Head of caudate nucleus (tissue), 42 donors: ENCODE measurements at regions not wholly inside any gene's neighbourhood (a gene's known extent, or its start where the extent isn't known, plus 50 kb on each side); places are given as distances from the start of the nearest gene placed in this dataset.
"Not testable (repeated sequence)": the region's sequence is repeated elsewhere in the genome, so short reads cannot be mapped to it uniquely, and the experiment has no call there.

Source experiments
- DNase-seq, 42 donors: peaks; one replicate each; pipeline versions ENCODE4 v3.0.0 to v3.0.0-alpha.2; 2020 to 2021; ENCODE audit warnings: mixed read lengths in 7 of 42
- intact Hi-C: fragments of 100-400 bp; cut with DNase I; formaldehyde crosslinking; loops from one replicate; pipeline ENCODE4 v1.15.0; 2022

DNA sequence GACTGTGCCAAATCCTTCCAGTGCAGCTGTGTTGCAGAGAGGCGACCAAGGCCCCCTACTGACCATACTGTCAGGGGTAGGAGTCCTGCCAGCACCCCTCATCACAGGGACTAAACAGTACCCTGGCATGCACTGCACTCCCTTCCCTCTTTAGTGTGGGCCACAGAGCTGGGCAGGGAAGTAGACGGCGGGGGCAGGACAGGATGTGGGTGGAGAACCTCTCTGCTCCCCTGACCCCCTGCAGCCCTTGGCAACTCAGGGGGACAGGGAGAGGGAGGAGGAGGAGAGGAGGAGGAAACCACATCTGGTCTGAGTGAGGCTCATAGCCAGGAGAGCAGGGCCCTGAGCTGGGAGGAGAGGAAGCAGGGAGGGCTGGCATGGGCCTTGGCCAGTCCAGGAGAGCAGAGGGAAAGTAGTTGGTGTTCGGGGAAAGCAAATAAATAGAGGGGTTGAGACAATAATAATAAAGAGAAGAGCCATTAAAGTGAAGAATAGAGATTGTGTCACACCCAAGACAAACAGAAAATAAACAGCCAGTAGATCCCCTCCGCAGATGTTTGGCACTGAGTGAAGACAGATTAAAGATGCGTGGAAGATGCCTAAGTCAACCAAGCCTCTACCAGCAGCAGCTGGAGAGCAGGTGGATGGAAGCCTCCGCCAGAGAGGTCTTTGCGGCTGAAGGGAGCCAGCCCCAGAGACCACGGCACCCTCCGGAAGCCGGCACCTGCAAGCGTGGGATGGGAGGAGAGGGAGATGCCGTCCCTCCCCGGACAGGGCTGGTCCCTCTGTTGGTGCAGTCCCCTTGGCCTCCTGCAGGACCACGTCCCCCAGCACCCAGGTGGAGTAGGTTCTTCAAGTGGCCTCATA, 61.5 kb downstream of the RPUSD4 start:
- intact Hi-C loops: no loop called here
- no peak for DNase-seq

GRCh38 chr11:126148317-126148716, 63.1 kb downstream of the RPUSD4 start:
- intact Hi-C loops: no loop called here
- DNase-seq: no peak

- intact Hi-C loops: no loop called here
Observed at GRCh38 chr11:126147208-126148111, 64.0 kb downstream of the RPUSD4 start.

GRCh38 chr11:126146454-126147192, 64.8 kb downstream of the RPUSD4 start:
- DNase-seq: peak in 34 of 42 donors; percentile 7 to 74 (median 36)
- intact Hi-C loops: no loop called here

More at GRCh38 chr11:126147208-126148111, 64.0 kb downstream of the RPUSD4 start:
- DNase-seq: no peak

- no peak for DNase-seq
- intact Hi-C loops: no loop called here
Observed at GRCh38 chr11:126145954-126146353, 65.5 kb downstream of the RPUSD4 start.

DNA sequence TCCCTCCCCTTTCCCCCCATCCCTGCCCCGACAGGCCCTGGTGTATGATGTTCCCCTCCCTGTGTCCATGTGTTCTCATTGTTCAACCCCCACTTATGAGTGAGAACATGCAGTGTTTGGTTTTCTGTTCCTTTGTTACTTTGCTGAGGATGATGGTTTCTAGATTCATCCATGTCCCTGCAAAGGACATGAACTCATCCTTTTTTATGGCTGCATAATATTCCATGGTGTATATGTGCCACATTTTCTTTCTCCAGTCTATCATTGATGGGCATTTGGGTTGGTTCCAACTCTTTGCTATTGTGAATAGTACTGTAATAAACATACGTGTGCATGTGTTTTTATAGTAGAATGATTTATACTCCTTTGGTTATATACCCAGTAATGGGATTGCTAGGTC, 68.0 kb downstream of the RPUSD4 start:
- intact Hi-C loops: not testable (repeated sequence)

DNA sequence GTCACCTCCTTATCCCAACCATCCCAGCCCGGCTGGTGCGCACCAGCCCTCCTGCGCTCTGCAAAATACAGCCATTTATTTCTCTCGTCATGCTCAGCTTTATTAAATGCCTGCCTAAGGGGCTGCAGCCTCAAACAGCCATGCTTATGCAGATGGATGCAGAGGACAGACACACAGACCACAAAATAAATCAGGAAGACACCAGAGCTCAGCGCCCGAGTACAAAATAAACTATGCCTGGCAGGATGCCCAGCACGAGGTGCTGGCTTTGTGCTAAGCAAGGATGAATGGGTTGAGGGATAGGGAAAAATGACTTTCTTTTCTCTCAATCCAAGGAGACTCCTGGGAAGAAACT, 70.5 kb downstream of the RPUSD4 start:
- peak in 21 of 42 donors; percentile 8 to 74 (median 27) for DNase-seq
- intact Hi-C loops: no loop called here

More for the DNA sequence above, 68.0 kb downstream of the RPUSD4 start:
- not testable (repeated sequence) for DNase-seq

GRCh38 chr11:126140201-126140925, 71.1 kb downstream of the RPUSD4 start:
- intact Hi-C loops: no loop called here
- DNase-seq: no peak

DNA sequence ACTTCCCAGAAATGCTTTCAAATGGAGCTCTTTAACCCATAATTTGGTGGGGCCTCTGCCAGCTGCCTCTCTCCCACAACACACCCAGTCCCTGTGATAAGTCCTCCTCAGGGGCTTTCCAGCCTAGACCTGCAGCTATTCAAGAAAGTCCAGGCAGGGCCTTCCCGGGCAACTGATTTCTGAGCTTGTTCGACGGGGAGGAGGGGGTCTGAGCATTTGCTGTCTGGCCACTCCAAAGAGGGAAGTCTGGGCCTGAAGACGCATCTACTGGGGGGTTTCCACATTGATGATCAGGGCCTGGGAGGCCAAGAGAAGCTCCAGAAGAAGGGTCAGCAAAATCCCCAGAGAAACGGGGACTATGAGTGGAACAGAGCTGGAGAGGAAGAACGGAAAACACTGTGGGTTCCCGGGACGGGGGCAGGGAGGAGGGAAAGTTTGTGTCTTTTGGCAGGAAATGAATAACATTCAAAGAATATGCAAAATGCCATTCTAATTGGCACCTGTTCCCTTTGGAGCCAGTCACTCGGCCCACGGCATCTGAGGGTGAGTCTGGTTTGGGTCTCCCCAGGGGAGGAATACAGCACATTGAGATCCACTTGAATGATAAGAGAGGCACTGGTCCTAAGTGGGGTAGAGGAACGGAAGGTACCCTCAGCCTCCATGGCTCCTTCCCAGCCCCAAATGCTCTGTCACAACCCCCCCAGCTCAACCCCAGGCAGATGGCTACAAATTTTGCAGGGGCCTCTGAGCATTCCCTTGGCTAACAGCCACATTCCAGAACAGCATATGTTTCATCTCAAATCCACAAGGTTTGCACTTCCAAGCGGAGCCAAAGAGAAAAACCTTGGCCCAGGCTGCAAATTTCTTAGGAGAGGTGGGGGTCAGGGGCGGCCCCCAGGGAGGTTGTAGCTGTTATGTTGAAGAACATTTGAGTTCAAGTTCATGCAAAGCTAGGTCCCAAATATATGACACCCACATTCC, 72.0 kb downstream of the RPUSD4 start:
- intact Hi-C loops: no loop called here
- DNase-seq: no peak

GRCh38 chr11:126138636-126139035, 72.8 kb downstream of the RPUSD4 start:
- DNase-seq: no peak
- intact Hi-C loops: no loop called here

GRCh38 chr11:126137136-126137535, 74.3 kb downstream of the RPUSD4 start:
- no peak for DNase-seq

GRCh38 chr11:126136507-126136906, 73.8 kb upstream of the CDON start:
- no peak for DNase-seq
- intact Hi-C loops: no loop called here

More at GRCh38 chr11:126137136-126137535, 74.3 kb downstream of the RPUSD4 start:
- intact Hi-C loops: no loop called here

GRCh38 chr11:126135235-126136176, 72.8 kb upstream of the CDON start:
- intact Hi-C loops: no loop called here
- no peak for DNase-seq

DNA sequence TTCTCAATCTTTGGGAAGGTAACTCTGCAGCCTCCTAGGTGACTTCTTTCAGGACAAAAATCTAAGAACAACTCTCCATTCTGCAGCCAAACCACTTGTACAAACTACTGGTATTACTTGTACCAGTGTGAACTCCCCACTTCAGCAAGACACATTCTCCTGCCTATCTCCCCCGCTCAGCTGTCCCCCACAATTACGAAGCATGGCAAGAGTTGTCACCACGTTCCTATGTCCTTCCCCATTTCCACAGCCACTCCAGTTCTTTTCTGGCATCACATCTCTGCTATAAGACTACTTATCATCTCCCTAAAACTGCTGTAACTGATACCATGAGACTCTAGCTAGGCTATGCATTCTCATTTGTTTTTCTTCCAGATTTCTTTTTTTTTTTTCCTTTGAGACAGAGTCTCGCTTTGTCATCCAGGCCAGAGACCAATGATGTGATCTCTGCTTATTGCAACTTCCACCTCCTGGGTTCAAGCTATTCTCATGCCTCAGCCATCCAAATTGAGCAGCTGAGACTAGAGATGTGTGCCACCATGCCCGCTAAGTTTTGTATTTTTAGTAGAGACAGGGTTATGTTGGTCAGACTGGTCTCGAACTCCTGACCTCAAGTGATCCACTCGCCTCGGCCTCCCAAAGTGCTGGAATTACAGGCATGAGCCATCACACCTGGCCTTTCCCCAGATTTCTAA, 71.9 kb upstream of the CDON start:
- DNase-seq: no peak

DNA sequence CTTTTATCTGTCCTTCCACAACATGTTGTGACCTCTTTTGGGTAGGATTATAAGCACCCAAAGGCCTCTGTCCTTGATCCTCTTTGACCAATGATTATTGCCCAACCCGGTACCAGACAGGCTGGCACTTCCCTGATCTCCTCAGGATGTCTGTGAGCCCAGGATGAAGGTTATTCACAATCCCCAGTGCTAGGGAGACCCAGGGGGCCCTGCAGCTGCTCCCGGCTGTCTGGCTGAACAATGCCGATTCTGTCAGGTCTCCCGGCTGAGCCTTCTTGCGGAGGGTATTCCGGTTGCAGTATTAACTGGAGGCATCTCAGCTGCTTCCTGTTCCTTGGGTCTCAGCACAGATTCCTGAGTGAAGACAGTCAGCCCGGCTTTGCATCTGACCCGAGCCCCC, 71.2 kb upstream of the CDON start:
- intact Hi-C loops: no loop called here
- no peak for DNase-seq

More for the DNA sequence above, 71.9 kb upstream of the CDON start:
- intact Hi-C loops: no loop called here

DNA sequence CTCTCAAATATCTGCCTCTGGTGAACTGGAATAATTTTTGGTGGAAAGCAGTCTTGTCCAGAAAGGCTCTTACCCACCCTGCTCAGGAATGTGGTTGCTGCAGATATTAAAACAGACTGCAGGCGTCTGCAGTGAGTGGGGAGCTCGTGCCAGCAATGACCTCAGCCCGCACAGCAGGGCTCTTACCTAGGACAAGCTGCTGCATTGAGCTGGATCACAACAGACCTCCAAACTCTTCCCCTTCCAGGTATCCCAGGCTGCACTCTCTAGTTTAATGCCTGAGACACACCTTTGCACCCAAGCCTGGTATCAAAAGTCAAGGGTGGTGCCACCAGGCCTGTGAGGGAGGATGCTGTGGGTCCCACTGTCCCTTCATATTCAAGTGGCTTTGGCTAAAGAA, 69.7 kb upstream of the CDON start:
- intact Hi-C loops: no loop called here
- DNase-seq: no peak
